KMS-11 (cell line): ENCODE measurements at regions not wholly inside any gene's neighbourhood (a gene's known extent, or its start where the extent isn't known, plus 50 kb on each side); places are given as distances from the start of the nearest gene placed in this dataset.

Source experiments
- H2AFZ ChIP-seq: fragments of 200-600 bp; sonication (generic); 2 replicates; pipeline ENCODE4 v1.6.1; 2016; ENCODE audit warnings: antibody characterized with exemption, mixed run types, low read depth
- H3K27ac ChIP-seq: fragments of 200-600 bp; sonication (generic); 2 replicates; pipeline ENCODE4 v1.6.1; 2016; ENCODE audit warnings: mild to moderate bottlenecking, mixed run types
- H3K27me3 ChIP-seq: fragments of 200-600 bp; sonication (generic); 2 replicates; pipeline ENCODE4 v1.6.1; 2017; ENCODE audit warnings: mild to moderate bottlenecking, low read depth, mixed run types, moderate library complexity; ENCODE audit not compliant: insufficient read depth
- H3K36me3 ChIP-seq: fragments of 200-600 bp; sonication (generic); 2 replicates; pipeline ENCODE4 v1.6.1; 2017; ENCODE audit warnings: mild to moderate bottlenecking, mixed run types; ENCODE audit not compliant: insufficient read depth
- H3K4me1 ChIP-seq: fragments of 200-600 bp; sonication (generic); 2 replicates; pipeline ENCODE4 v1.6.1; 2016; ENCODE audit warnings: mild to moderate bottlenecking, low read depth, mixed run types; ENCODE audit not compliant: poor library complexity, severe bottlenecking
- H3K4me2 ChIP-seq: fragments of 200-600 bp; sonication (generic); 2 replicates; pipeline ENCODE4 v1.7.0; 2016; ENCODE audit warnings: mild to moderate bottlenecking, mixed run types
- H3K4me3 ChIP-seq: fragments of 200-600 bp; sonication (generic); IDR thresholded peaks from 2 replicates; pipeline ENCODE4 v1.6.1; 2017; ENCODE audit warnings: low read depth, low read length, mixed read lengths; ENCODE audit not compliant: insufficient read depth
- H3K79me2 ChIP-seq: fragments of 200-600 bp; sonication (generic); 2 replicates; pipeline ENCODE4 v1.6.1; 2016; ENCODE audit warnings: low read depth, mixed run types; ENCODE audit not compliant: insufficient read depth
- H3K9ac ChIP-seq: fragments of 200-600 bp; sonication (generic); 2 replicates; pipeline ENCODE4 v1.6.1; 2016; ENCODE audit warnings: mild to moderate bottlenecking, mixed run types
- H4K20me1 ChIP-seq: fragments of 200-600 bp; sonication (generic); 2 replicates; pipeline ENCODE4 v1.6.1; 2016; ENCODE audit warnings: mild to moderate bottlenecking, mixed run types; ENCODE audit not compliant: insufficient read depth
- TF ChIP-seq, protein P1 (sequence below): fragments of 200-600 bp; sonication (generic); conservative IDR thresholded peaks from 2 replicates; pipeline ENCODE4 v1.6.1; 2017; ENCODE audit warnings: low read depth, mild to moderate bottlenecking, antibody characterized with exemption, low read length, moderate library complexity, mixed read lengths

DNA sequence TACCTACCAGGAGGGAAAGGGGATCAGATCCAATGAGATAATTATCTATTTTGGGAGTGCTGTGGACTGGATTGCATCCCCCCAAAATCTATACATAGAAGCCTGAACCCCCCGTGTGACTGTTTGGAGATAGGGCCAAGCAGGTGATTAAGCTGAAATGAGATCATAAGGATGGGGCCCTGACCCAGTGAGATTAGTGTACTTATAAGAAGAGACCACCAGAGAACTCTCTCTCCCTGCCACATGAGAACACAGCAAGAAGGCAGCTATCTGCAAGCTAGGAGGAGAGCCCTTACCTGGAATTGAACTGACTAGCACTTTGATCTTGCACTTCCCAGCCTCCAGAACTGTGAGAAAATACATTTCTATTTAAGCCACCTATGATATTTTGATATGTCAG lies 132.2 kb upstream of the NOX3 start:
- no peak overlapping the region for H3K27ac ChIP-seq
- no peaks in the 10 kb centered on the region for H3K4me1 ChIP-seq
- no peaks in the 10 kb centered on the region for H3K79me2 ChIP-seq
- no peaks in the 10 kb centered on the region for H3K27me3 ChIP-seq
- no peak overlapping the region for H3K4me2 ChIP-seq
- H4K20me1 ChIP-seq, result no peaks in the 10 kb centered on the region
- H3K4me3 ChIP-seq, result no peak overlapping the region
- no peak overlapping the region for H2AFZ ChIP-seq
- no peak overlapping the region for H3K9ac ChIP-seq
- H3K36me3 ChIP-seq, result no peaks in the 10 kb centered on the region
- TF ChIP-seq, protein P1, sequence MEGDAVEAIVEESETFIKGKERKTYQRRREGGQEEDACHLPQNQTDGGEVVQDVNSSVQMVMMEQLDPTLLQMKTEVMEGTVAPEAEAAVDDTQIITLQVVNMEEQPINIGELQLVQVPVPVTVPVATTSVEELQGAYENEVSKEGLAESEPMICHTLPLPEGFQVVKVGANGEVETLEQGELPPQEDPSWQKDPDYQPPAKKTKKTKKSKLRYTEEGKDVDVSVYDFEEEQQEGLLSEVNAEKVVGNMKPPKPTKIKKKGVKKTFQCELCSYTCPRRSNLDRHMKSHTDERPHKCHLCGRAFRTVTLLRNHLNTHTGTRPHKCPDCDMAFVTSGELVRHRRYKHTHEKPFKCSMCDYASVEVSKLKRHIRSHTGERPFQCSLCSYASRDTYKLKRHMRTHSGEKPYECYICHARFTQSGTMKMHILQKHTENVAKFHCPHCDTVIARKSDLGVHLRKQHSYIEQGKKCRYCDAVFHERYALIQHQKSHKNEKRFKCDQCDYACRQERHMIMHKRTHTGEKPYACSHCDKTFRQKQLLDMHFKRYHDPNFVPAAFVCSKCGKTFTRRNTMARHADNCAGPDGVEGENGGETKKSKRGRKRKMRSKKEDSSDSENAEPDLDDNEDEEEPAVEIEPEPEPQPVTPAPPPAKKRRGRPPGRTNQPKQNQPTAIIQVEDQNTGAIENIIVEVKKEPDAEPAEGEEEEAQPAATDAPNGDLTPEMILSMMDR, result no peak

DNA sequence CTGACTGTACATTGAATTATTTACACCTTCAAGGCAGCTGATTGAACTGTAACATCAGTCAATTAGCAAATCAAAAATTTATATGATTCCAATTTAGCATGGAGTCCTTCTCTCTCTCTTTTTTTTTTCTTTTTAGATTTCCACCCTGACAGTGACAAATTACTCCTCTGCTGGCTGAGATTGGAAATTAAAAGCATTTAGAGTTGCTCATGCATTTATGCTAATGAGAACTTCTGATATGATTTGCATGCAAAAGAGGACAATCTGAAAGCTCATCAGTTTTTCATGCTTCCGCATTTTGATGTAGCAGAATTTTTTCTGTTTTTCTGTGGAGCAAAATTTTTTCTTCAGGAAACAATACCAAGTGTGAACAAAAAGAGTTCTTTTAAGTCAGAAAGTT lies 130.5 kb upstream of the NOX3 start:
- H4K20me1 ChIP-seq, result no peaks in the 10 kb centered on the region
- TF ChIP-seq, protein P1, result no peak
- H3K27me3 ChIP-seq, result no peaks in the 10 kb centered on the region
- no peaks in the 10 kb centered on the region for H3K4me1 ChIP-seq
- H3K79me2 ChIP-seq, result no peaks in the 10 kb centered on the region
- H3K9ac ChIP-seq, result no peak overlapping the region
- H3K4me3 ChIP-seq, result no peak overlapping the region
- H3K27ac ChIP-seq, result no peak overlapping the region
- H3K4me2 ChIP-seq, result no peak overlapping the region
- no peak overlapping the region for H2AFZ ChIP-seq
- no peaks in the 10 kb centered on the region for H3K36me3 ChIP-seq

DNA sequence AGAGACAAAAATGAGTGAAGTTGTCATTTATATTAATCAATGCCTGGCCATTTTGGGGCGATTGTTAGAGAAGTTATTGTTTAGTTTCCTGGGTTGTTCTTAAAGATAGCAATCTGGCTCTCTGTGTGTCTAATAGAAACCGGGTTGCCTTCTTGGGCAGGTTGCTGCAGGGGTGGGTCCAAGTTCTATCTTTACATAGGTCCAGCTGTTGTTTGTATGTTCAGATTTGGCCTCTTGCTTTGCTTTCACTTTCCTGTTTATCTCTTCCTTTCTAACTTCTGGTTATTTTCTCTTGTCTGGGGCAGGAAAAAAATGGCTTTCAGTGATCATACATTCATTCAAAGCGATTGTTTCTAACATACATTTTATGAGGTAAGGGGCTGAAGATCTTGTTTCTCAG lies 128.4 kb upstream of the NOX3 start:
- no peak overlapping the region for H3K4me2 ChIP-seq
- H2AFZ ChIP-seq, result no peak overlapping the region

DNA sequence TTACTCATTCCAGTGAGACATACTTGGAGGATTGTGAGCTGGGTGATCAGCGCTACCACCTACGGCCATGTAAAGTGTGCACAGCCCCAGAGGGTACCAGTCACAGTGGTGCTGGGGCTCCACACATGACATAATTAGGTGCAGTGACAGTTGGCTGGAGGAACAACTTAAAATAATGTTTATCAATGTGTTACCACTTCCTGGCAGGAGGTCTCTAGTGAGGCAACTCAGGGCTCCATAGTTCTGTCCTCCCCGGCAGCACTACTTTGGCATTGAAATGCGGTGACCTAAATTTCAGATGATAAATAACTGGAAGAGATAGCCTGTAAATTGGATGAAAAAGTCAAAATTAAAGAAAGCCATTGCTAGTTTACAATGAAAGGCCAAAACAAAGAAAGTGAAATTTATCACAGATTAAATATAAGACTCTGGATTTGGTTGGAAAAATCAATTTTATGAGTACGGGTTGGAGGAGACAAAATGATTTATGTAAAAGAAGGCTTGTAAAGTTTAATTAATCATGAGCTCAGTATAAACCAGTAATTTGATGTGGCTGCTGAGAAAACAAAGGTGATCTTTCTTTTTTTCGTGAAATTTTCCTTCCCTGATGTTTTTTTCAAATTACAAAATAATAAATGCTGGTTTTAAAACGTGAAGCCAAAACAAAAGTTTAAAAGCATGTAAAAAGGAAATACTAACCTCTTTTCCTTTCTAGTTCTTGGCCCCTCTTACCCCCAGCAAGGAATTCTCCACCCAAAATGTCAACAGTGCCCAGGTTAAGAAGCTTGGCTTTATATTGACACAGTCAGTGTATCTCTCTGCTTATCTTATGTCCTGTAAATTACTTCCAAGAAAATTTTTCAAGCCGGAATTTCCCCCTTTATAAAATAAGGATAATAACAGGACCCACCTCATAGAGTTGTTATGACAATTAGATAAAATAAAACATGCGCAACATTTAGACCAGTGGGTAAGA lies 126.7 kb upstream of the NOX3 start:
- no peaks in the 10 kb centered on the region for H4K20me1 ChIP-seq
- H2AFZ ChIP-seq, result no peak overlapping the region
- TF ChIP-seq, protein P1, result no peak
- H3K27ac ChIP-seq, result no peak overlapping the region
- no peaks in the 10 kb centered on the region for H3K4me1 ChIP-seq
- H3K79me2 ChIP-seq, result no peaks in the 10 kb centered on the region
- H3K27me3 ChIP-seq, result no peaks in the 10 kb centered on the region
- no peak overlapping the region for H3K4me3 ChIP-seq
- no peak overlapping the region for H3K9ac ChIP-seq
- H3K36me3 ChIP-seq, result no peaks in the 10 kb centered on the region
- H3K4me2 ChIP-seq, result no peak overlapping the region

More for the DNA sequence above, 128.4 kb upstream of the NOX3 start:
- no peaks in the 10 kb centered on the region for H3K36me3 ChIP-seq
- H4K20me1 ChIP-seq, result no peaks in the 10 kb centered on the region
- H3K4me3 ChIP-seq, result no peak overlapping the region
- no peak overlapping the region for H3K27ac ChIP-seq
- TF ChIP-seq, protein P1, result no peak
- no peak overlapping the region for H3K9ac ChIP-seq
- H3K79me2 ChIP-seq, result no peaks in the 10 kb centered on the region
- H3K27me3 ChIP-seq, result no peaks in the 10 kb centered on the region
- no peaks in the 10 kb centered on the region for H3K4me1 ChIP-seq
